GM18502 (cell line): ENCODE measurements at regions not wholly inside any gene's neighbourhood (a gene's known extent, or its start where the extent isn't known, plus 50 kb on each side); places are given as distances from the start of the nearest gene placed in this dataset.

Experiments used
- ATAC-seq: cut with Tn5 transposase; IDR thresholded peaks from one replicate; pipeline ENCODE4 v1.9.1; 2021; ENCODE audit warnings: mild to moderate bottlenecking; ENCODE audit not compliant: unreplicated experiment, poor library complexity

- no peak for ATAC-seq
Observed at GRCh38 chr11:71336176-71336995, 84.0 kb upstream of the SHANK2 start.

- ATAC-seq, result no peak
Observed at GRCh38 chr11:71335371-71335770, 83.0 kb upstream of the SHANK2 start.

- ATAC-seq, result no peak
Observed at GRCh38 chr11:71334191-71334590, 81.8 kb upstream of the SHANK2 start.

- ATAC-seq, result no peak
Observed at GRCh38 chr11:71333473-71333872, 81.1 kb upstream of the SHANK2 start.

GRCh38 chr11:71332447-71332846 lies 80.1 kb upstream of the SHANK2 start:
- no peak for ATAC-seq

- no peak for ATAC-seq
Observed at GRCh38 chr11:71332046-71332445, 79.7 kb upstream of the SHANK2 start.

- no peak for ATAC-seq
Observed at GRCh38 chr11:71331631-71332030, 79.3 kb upstream of the SHANK2 start.

GRCh38 chr11:71330996-71331395 lies 78.6 kb upstream of the SHANK2 start:
- no peak for ATAC-seq

- no peak for ATAC-seq
Observed at GRCh38 chr11:71330349-71330748, 78.0 kb upstream of the SHANK2 start.

GRCh38 chr11:71329786-71330185 lies 77.4 kb upstream of the SHANK2 start:
- ATAC-seq, result no peak

GRCh38 chr11:71329165-71329510 lies 76.8 kb upstream of the SHANK2 start:
- ATAC-seq, result no peak

GRCh38 chr11:71327156-71328085 lies 75.0 kb upstream of the SHANK2 start:
- ATAC-seq, result no peak

- no peak for ATAC-seq
Observed at GRCh38 chr11:71326328-71326940, 74.1 kb upstream of the SHANK2 start.

- no peak for ATAC-seq
Observed at GRCh38 chr11:71325418-71326327, 73.3 kb upstream of the SHANK2 start.

- ATAC-seq, result no peak
Observed at GRCh38 chr11:71324788-71325417, 72.5 kb upstream of the SHANK2 start.

- ATAC-seq, result no peak
Observed at GRCh38 chr11:71323876-71324526, 71.6 kb upstream of the SHANK2 start.

GRCh38 chr11:71322861-71323582 lies 70.6 kb upstream of the SHANK2 start:
- ATAC-seq, result no peak

- no peak for ATAC-seq
Observed at GRCh38 chr11:71322192-71322735, 69.9 kb upstream of the SHANK2 start.
